22Rv1 (cell line): ENCODE measurements at regions not wholly inside any gene's neighbourhood (a gene's known extent, or its start where the extent isn't known, plus 50 kb on each side); places are given as distances from the start of the nearest gene placed in this dataset.
"Not testable (repeated sequence)": the region's sequence is repeated elsewhere in the genome, so short reads cannot be mapped to it uniquely, and the experiment has no call there.

Experiments used
- CTCF ChIP-seq: fragments of 450-650 bp; IDR thresholded peaks from 2 replicates; pipeline ENCODE4 v1.5.1; 2017; ENCODE audit warnings: mild to moderate bottlenecking
- ZFX ChIP-seq: fragments of 450-650 bp; IDR thresholded peaks from 2 replicates; pipeline ENCODE4 v1.6.1; 2017; ENCODE audit warnings: antibody characterized with exemption, borderline replicate concordance

DNA sequence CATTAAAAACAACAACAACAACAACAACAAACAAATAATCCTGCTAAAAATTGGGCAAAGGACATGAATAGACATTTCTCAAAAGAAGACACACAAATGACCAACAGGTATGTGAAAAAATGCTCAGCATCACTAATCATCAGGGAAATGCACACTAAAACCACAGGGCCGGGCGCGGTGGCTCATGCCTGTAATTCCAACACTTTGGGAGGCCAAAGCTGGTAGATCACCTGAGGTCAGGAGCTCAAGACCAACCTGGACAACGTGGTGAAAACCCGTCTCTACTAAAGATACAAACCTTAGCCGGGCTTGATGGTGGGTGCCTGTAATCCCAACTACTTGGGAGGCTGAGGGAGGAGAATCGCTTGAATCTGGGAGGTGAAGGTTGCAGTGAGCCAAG is 103.6 kb downstream of the C11orf87 start:
- TF ChIP-seq CTCF, ZFX: not testable (repeated sequence)
